Limb (tissue), 2 donors: ENCODE measurements at regions not wholly inside any gene's neighbourhood (a gene's known extent, or its start where the extent isn't known, plus 50 kb on each side); places are given as distances from the start of the nearest gene placed in this dataset.
A peak's percentile ranks its signal among the peaks of the same experiment; 100 is the strongest.
"Not testable (repeated sequence)": the region's sequence is repeated elsewhere in the genome, so short reads cannot be mapped to it uniquely, and the experiment has no call there.

Experiments
- DNase-seq, 2 donors: peaks; one replicate each; pipeline ENCODE4 v3.0.0-alpha.2; 2016; ENCODE audit errors: extremely low spot score in 2 of 2

GRCh38 chr15:25066708-25067107, 111.9 kb downstream of the SNRPN start:
- DNase-seq = no peak

- no peak for DNase-seq
These were observed 113.0 kb downstream of the SNRPN start for GRCh38 chr15:25067725-25068309.

GRCh38 chr15:25068696-25069095, 113.9 kb downstream of the SNRPN start:
- DNase-seq = no peak

- DNase-seq = no peak
These were observed 115.7 kb downstream of the SNRPN start for GRCh38 chr15:25070353-25070963.

GRCh38 chr15:25072857-25073476, 118.2 kb downstream of the SNRPN start:
- DNase-seq = no peak

- DNase-seq = peak in 1 of 2 donors; percentile 3
These were observed 132.3 kb downstream of the SNRPN start for GRCh38 chr15:25087137-25087536.

- DNase-seq = peak in 1 of 2 donors; percentile 7
These were observed 133.5 kb downstream of the SNRPN start for GRCh38 chr15:25088261-25088790.

GRCh38 chr15:25089577-25089976, 134.8 kb downstream of the SNRPN start:
- DNase-seq = no peak

- no peak for DNase-seq
These were observed 135.4 kb downstream of the SNRPN start for GRCh38 chr15:25090073-25090733.

GRCh38 chr15:25091421-25092158, 136.8 kb downstream of the SNRPN start:
- DNase-seq = no peak

- DNase-seq = no peak
These were observed 137.9 kb downstream of the SNRPN start for GRCh38 chr15:25092661-25093060.

GRCh38 chr15:25093455-25094029, 138.8 kb downstream of the SNRPN start:
- DNase-seq = no peak

GRCh38 chr15:25094066-25094465, 139.3 kb downstream of the SNRPN start:
- DNase-seq = no peak

GRCh38 chr15:25094519-25094918, 139.7 kb downstream of the SNRPN start:
- no peak for DNase-seq

- no peak for DNase-seq
These were observed 140.4 kb downstream of the SNRPN start for GRCh38 chr15:25095179-25095578.

- DNase-seq = not testable (repeated sequence)
These were observed 145.2 kb downstream of the SNRPN start for GRCh38 chr15:25099966-25100365.

- no peak for DNase-seq
These were observed 151.4 kb downstream of the SNRPN start for GRCh38 chr15:25106209-25106608.

GRCh38 chr15:25133804-25134203, 179.0 kb downstream of the SNRPN start:
- no peak for DNase-seq

- DNase-seq = no peak
These were observed 179.8 kb downstream of the SNRPN start for GRCh38 chr15:25134546-25134945.

GRCh38 chr15:25136119-25136518, 181.3 kb downstream of the SNRPN start:
- DNase-seq = no peak

- no peak for DNase-seq
These were observed 182.2 kb downstream of the SNRPN start for GRCh38 chr15:25137013-25137412.
